SK-N-MC (cell line): ENCODE measurements at regions not wholly inside any gene's neighbourhood (a gene's known extent, or its start where the extent isn't known, plus 50 kb on each side); places are given as distances from the start of the nearest gene placed in this dataset.

Experiments used
- EZH2 ChIP-seq: fragments of 200-600 bp; sonication (generic); IDR thresholded peaks from one replicate; pipeline ENCODE4 v1.6.1; 2017; ENCODE audit warnings: antibody characterized with exemption
- FOXP2 ChIP-seq: optimal IDR thresholded peaks from 2 replicates; pipeline ENCODE3; 2011; ENCODE audit warnings: mild to moderate bottlenecking, moderate library complexity; ENCODE audit not compliant: insufficient read depth; ENCODE audit errors: extremely low read length, control extremely low read depth
- POLR2AphosphoS5 ChIP-seq: IDR thresholded peaks from 2 replicates; pipeline ENCODE4 v1.6.1; 2012; ENCODE audit warnings: mild to moderate bottlenecking, low read depth, low read length, borderline replicate concordance

- TF ChIP-seq POLR2AphosphoS5 (no peak), EZH2 (no peak), FOXP2 (no peak)
Observed at GRCh38 chr9:28197653-28198052, 624.4 kb upstream of the C9orf72 start.
